Effector CD4-positive, alpha-beta T cell (primary cell): ENCODE measurements at regions not wholly inside any gene's neighbourhood (a gene's known extent, or its start where the extent isn't known, plus 50 kb on each side); places are given as distances from the start of the nearest gene placed in this dataset.
"Not testable (repeated sequence)": the region's sequence is repeated elsewhere in the genome, so short reads cannot be mapped to it uniquely, and the experiment has no call there.

Source experiments
- DNase-seq: peaks from one replicate; pipeline ENCODE4 v3.0.0-alpha.2; 2020

- DNase-seq, result not testable (repeated sequence)
Measured at GRCh38 chr11:135011313-135011712, 599.3 kb upstream of the B3GAT1 start.

GRCh38 chr11:135009125-135009524 lies 597.1 kb upstream of the B3GAT1 start:
- no peak for DNase-seq

- DNase-seq, result no peak
Measured at GRCh38 chr11:135008412-135008811, 596.4 kb upstream of the B3GAT1 start.

GRCh38 chr11:135008001-135008405 lies 596.0 kb upstream of the B3GAT1 start:
- no peak for DNase-seq

- DNase-seq, result no peak
Measured at GRCh38 chr11:135006800-135007199, 594.8 kb upstream of the B3GAT1 start.

GRCh38 chr11:135004495-135004894 lies 592.5 kb upstream of the B3GAT1 start:
- no peak for DNase-seq

GRCh38 chr11:135002236-135002635 lies 590.2 kb upstream of the B3GAT1 start:
- DNase-seq, result no peak

GRCh38 chr11:135001581-135001980 lies 589.5 kb upstream of the B3GAT1 start:
- no peak for DNase-seq

GRCh38 chr11:135001065-135001464 lies 589.0 kb upstream of the B3GAT1 start:
- not testable (repeated sequence) for DNase-seq

- no peak for DNase-seq
Measured at GRCh38 chr11:134999590-134999989, 587.5 kb upstream of the B3GAT1 start.

- DNase-seq, result no peak
Measured at GRCh38 chr11:134997652-134998320, 585.7 kb upstream of the B3GAT1 start.

- no peak for DNase-seq
Measured at GRCh38 chr11:134995741-134996140, 583.7 kb upstream of the B3GAT1 start.

GRCh38 chr11:134994431-134994830 lies 582.4 kb upstream of the B3GAT1 start:
- DNase-seq, result no peak

- no peak for DNase-seq
Measured at GRCh38 chr11:134993691-134994243, 581.7 kb upstream of the B3GAT1 start.

- DNase-seq, result no peak
Measured at GRCh38 chr11:134992981-134993380, 580.9 kb upstream of the B3GAT1 start.

GRCh38 chr11:134988495-134988894 lies 576.5 kb upstream of the B3GAT1 start:
- no peak for DNase-seq

- DNase-seq, result no peak
Measured at GRCh38 chr11:134987822-134988221, 575.8 kb upstream of the B3GAT1 start.

GRCh38 chr11:134987223-134987768 lies 575.3 kb upstream of the B3GAT1 start:
- no peak for DNase-seq

- no peak for DNase-seq
Measured at GRCh38 chr11:134984421-134984820, 572.4 kb upstream of the B3GAT1 start.

GRCh38 chr11:134982432-134982831 lies 570.4 kb upstream of the B3GAT1 start:
- DNase-seq, result not testable (repeated sequence)

- DNase-seq, result no peak
Measured at GRCh38 chr11:134981835-134982234, 569.8 kb upstream of the B3GAT1 start.

- DNase-seq, result no peak
Measured at GRCh38 chr11:134980819-134981710, 569.0 kb upstream of the B3GAT1 start.

- not testable (repeated sequence) for DNase-seq
Measured at GRCh38 chr11:134979089-134979457, 567.0 kb upstream of the B3GAT1 start.
